HG02938 (cell line): ENCODE measurements at regions not wholly inside any gene's neighbourhood (a gene's known extent, or its start where the extent isn't known, plus 50 kb on each side); places are given as distances from the start of the nearest gene placed in this dataset.
"Not testable (repeated sequence)": the region's sequence is repeated elsewhere in the genome, so short reads cannot be mapped to it uniquely, and the experiment has no call there.

Experiments
- ATAC-seq: cut with Tn5 transposase; IDR thresholded peaks from one replicate; pipeline ENCODE4 v1.9.1; 2021; ENCODE audit warnings: mild to moderate bottlenecking, moderate library complexity; ENCODE audit not compliant: unreplicated experiment

DNA sequence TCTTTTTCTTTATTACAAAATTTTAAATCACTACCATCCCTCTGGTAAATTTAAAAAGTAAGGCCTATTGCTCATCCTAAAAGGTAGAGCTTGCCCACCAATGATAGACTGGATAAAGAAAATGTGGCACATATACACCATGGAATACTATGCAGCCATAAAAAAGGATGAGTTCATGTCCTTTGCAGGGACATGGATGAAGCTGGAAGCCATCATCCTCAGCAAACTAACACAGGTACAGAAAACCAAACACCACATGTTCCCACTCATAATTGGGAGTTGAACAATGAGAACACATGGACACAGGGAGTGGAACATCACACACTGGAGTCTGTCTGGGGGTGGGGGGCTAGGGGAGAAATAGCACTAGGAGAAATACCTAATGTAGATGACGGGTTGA, 155.2 kb upstream of the NOCT start:
- ATAC-seq, result not testable (repeated sequence)

DNA sequence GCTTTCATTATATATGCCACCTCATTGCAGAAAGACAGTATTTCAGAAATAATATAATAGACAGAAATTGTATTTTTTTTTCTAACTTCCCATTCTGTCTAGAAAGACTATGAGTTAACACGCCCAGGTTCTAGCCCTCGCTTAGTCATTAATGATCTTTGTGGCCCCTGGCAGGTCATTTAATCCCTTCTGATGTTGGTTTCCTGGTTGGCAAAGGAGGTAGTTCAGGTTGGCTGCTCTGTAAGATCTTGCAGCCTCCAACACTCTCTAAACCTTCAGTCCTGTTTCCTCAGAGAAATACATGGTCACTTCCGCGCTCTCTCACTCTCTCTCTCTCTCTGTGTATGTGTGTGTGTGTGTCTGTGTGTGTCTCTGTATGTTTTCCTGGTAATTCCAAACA, 156.3 kb upstream of the NOCT start:
- no peak for ATAC-seq

DNA sequence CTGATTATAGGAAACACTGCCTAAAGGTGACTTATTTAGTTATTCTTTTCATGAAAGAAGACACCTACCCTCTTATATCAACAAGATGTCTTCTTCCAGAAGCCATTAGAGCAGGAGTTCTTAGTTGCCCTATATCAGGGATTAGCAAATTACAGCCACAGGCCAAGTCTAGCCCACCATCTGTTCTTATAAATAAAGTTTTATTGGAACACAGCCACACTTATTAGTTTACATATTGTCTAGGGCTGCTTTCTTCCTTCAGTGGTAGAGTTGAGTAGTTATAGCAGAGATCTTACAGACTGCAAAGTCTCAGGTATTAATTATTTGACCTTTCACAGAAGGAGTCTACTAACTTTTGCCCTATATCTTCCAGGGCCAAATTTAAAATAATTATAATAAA, 157.2 kb upstream of the NOCT start:
- no peak for ATAC-seq

DNA sequence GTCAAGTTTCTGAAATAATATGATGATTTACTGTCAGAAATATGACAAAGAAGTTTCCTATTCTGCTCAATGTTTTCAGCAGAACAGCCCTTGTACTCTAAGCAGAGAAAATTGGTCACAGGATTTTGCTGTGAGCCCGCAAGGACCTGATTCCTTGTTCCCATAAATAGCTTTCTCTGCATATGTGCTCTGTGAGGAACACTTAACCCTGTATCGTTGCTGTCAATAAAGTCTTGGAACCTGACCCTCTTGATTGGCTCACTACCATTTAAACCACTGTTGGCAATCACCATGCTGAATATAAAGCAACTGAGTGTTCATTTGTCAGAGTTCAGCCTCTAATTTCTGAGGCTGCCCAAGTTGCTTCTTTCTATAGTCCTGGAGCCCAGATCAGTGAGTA, 158.2 kb upstream of the NOCT start:
- no peak for ATAC-seq

DNA sequence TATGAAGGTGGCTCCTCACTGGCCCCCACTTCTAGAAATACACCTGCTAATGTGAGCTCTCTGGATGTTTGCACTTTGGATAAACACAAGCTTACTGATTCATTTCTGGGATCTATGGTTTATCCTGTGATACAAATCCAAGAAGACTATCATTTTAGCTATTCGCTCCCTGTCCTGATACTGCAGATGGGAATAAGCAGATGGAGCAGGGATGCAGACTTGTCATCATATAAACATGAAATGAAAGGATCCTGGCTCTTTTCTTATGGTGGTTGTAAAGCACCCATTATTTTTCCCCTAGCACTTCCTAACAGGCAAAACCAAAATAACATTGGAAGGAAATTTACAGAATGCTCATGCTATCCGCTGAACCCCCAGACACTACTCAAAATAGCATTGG, 162.9 kb upstream of the NOCT start:
- ATAC-seq, result no peak

DNA sequence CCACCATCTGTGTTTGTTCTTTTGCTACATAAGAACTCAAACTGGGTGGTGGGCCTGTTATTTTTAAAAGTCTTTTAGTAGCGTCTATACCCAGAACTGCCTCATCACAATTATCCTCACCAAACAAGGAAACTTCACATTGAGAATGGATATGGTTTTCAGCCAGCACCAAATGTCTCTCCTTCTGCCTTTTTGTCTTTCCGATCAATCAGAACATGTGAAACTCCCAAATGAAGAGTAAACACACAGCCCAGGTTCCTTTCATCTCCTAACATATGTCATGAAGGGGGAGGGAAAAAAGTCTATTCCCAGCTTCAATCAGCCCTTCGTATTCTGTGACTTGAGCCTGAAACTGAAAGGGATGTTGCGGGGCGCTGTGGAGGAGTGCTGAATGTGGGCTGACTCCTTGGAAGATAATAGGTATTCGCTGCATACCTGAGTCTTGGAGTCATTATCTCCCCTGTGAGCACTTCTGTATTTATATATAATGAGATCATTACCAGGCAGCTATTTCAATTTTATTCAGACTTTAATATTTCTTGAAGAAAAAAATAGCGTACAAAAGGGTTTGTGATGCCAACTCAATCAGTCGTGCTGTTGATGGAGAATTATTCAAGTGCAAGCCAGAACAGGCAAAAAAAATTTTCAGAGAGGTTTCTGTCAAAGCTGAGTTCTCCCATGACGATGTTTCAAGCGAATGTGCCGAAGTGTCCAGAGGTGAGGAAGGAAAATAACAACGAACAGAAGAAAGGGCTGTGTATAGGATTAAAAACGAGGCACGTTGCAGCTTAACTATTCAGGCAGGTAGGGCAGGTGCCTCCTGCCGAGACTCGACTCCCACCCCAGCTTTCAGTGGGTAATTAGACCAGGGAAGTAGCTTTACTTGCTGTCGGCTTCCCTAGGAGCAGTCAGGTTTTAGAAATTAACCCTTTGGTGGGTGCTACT, 163.9 kb upstream of the NOCT start:
- no peak for ATAC-seq

DNA sequence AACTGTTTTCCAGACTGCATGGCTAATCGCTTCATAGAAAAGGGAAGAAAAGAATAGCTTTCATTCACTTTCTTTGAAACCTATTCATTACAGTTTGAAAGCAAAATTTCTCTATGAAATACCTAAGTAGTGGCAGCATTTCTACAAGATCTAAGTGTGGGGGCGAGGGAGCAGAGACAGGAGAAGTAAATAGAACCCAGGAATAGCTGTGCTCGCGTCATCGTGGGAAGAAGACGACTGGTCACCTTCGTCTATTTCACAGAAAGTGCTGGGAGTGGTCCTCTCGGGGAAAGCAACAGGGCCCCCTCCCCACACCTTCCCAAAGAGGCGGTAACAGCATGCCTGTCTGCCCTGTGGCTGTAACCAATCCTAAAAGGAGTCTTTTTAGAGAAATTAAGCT, 169.9 kb upstream of the NOCT start:
- no peak for ATAC-seq

DNA sequence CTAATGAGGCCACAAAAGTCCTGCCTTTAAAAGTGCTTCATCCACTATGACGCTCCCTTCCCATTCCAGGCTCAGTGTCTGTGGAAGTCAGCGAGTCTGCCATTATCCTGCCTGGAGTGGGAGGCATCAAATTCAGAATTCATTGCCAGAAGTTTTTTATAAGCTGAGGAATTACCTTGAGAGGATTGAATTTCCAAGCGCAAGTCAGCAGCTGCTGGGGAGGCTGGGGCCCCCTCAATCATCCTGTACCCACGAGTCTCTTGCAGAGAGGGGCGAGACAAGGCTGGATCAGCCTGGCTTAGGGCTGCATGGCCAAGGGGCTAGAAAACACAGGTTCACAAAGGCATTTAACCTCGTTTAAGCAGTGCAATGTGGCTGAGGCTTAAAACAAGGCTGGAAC, 170.5 kb upstream of the NOCT start:
- ATAC-seq, result no peak

DNA sequence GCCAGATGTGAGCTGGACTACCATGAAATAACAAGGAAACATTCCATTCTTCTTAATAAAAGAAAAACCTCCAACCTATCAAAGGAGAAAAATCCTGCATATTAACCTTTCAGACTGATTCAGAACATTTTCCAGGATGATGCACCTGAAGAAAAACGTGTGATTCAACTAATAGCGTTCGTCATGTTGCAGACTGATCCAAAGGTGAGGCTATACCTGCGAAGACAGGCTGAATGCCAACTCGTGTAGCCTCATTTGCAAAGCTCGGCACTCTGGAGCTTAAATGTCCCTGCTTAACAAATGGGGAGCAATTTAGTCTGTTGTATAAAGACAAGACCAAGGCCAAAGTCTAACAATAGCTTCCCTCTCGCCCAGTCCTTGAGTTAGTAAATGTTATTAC, 172.0 kb upstream of the NOCT start:
- no peak for ATAC-seq

DNA sequence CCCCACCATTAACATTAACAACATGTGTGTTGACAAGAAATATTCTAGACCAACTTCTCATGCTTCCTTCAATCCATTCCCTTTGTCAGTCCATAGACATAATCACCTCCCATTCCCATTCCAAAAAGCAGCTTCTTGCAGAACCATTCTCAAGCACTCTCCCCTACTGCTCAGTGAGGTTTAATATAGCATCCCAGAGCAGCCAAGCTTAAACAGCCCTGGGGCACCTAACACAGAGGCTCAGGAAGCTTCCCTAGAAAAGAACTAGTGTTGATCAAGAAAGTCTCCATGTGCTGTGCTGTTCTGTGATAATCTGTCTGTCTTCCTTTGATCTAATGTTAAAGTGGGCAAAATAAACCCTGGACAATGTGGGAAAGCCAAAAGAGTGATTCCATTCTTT, 174.2 kb upstream of the NOCT start:
- ATAC-seq, result no peak

DNA sequence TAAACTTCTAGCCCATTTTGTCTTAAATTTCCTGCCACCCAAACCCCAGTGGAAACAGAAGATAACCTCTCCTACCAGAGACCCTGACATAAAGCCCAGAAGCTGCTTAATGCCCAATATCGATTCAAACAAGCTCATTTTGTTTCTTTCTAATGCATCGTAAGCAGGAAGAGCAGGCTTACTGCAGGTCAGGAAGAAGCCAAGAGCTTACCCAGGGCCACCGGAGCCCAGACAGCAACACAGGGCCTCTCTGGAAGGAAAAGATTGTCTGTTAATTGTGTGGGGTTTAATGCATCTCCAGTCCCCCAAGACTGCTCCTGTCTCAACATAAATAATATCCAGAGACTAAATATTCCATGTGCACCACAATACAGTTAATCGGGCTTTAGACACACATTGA, 177.3 kb upstream of the NOCT start:
- no peak for ATAC-seq

DNA sequence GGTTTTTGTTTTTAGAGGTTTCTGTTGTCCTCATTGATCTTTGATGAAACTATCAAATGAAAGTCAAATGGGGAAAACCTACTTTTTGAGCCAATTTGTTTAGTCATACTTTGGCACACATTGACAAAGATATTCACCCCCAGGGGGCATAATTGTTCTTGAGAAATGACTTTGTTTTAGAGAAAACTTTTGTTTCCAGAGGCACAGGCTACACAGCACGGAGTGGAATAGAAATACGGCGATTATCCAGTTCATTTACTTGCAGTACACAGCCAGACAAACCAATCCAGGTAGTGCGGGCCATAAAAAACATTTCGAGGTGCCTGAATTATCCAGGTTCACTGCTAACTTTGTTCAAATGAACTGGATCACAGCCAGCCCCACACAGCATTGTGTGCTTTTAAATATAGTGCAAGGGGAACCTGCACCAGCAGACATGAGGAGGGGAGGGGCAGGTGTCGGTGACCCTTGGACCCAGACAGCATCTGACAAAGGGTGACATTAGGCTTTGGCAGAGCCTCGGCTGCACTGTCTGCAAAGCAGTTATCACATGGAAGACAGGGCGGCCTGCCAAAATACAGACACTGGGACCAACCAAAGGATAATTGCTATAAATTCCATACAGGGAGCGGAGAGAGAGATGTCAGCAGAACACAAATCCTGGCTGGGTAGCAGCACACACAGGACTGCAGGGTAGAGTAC, 179.6 kb upstream of the NOCT start:
- ATAC-seq, result peak; percentile 46

DNA sequence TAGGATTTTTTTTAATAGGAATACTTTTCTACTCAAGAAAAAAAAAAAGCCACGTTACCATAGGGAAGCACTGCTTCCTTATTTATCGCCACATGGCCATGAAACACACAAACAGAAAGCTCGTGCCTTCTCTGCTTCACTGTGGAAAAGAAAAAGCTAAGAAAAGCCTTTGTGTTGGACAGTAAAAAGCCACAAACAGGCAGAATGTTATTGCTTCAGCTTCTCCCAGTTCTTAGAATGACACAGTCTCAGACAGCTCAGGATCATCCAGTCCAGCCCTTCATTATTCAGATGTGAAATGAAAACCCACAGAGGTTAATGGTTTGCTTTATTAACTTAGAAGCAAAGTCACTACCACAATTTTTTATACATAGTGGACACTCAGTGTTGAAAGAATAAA, 181.6 kb upstream of the NOCT start:
- ATAC-seq, result peak; percentile 56

DNA sequence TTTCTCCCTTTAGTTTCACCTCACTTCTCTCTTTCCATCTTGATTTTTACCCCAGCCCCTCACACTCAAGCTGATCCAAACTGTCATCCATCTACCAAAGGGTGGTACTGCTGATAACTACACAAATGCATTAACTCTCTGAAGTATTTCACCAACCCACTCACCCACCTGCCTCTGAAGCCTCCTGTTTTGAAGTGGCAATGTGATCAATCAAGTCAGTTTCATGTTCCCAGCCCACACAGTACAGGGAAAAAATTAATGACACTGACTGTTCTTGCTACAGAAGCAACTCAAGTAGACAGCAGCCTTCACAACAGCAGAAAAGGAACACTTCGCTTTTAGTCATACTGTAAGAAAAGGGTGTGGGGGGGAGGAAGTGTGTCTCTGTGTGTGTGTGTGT, 183.0 kb upstream of the NOCT start:
- ATAC-seq, result peak; percentile 33

DNA sequence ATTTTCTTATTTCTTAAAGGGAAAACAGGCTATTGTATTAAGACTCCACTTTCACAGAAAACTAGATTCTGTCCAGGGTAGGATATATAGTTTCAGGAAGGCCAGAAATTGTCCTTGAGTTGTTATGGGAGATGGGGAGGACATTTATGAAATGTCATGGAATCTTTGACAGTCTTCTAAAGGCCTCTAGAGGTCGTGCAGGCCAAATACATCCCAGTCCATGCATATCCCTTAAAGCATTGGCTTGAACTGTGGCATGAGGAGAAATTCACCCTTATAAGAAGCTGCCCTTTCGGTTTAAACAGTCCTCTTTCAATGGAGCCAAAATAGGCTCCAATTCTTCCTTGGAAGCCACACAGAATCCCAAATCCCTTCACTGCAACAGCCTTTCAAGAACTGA, 183.6 kb upstream of the NOCT start:
- ATAC-seq, result no peak

DNA sequence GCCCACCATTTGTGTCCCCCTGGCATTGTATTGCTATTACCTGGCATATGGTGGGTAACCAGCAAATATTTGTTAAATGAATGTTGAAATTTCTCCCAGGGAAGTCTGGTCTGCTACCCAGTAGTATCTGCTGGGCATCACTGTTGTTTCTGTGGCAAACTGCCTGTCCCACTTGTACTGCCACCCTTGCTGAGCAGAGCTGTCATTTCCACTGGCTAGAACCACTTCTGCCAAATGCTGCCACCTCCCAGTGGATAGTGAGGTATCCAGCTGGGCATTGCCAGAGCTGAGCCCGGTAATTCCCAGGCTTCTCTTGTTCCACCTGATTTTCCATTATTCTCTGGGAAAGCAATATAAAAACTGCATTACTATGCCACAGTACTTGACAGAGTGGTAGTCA, 186.7 kb upstream of the NOCT start:
- no peak for ATAC-seq

DNA sequence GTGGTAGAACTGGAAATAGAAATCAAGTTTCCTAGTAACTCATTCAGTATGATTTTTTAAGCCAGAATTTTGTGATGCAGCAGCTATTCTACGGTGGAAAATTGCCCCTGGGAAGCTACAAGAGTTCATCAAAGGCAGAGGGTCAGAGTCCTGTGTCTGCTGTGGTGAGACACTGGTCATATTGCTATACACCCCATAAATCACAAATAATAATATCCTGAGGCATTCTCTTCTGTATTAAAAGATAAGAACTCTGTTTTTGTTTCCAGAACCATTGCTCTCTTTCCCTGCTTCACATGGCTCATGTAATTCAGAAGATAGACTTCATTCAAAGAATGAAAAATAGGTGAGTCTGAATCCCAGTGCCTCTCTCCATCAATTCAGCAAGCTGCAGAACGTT, 188.8 kb upstream of the NOCT start:
- ATAC-seq, result no peak

DNA sequence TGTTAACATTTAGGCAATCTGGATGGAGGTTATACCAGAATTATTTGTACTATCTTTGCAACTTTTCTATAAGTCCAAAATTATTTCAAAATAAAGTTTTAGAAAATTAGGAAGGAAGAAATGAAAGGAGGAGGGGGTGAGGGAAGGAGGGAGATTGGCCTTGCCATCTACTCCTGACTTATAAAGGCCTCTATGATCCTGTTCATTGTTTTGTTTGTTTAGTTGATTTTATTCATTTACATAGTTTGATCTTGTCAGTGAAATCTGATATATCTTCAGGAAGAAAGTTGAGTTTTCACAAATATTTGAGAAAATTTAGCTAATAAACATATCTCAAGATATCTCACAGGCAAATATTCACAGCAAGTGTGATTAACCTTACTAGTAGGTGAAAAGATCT, 189.3 kb upstream of the NOCT start:
- ATAC-seq, result no peak

DNA sequence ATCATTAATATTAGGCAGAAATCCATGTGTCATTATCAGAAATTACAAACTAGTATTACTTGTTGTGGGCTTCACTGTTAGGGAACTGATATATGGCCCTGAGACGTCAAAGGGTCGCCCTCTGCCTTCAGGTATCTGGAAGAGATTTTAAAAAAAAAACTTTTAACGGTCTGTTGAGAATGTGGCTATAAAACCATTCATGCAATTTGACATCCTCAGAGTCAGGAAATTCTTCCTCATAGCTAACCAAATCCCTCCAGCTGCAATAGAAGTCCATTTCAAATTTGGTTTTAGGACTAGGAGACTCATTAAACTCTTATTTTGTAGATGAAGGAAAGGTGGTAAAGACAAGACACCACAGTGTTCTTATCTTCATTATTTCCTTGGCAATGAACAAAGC, 194.2 kb upstream of the NOCT start:
- no peak for ATAC-seq

DNA sequence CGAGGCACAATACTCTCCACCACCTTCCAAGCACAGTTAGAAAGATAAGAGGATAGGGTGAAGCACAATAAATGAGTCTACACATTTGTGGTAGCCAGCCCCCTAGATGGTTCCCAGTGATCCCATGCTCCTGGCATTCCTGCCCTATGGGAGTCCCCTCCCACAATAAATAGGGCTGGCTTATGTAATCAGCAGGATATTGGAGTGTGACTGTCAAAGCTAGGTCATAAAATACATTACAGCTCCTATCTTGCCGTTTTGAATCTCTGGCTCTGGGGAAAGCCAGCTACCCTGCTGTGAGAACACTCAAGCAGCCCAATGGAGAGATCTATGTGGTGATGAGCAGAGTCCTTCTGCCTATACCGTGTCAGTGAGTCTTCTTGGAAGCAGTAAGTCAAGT, 198.7 kb upstream of the NOCT start:
- no peak for ATAC-seq

DNA sequence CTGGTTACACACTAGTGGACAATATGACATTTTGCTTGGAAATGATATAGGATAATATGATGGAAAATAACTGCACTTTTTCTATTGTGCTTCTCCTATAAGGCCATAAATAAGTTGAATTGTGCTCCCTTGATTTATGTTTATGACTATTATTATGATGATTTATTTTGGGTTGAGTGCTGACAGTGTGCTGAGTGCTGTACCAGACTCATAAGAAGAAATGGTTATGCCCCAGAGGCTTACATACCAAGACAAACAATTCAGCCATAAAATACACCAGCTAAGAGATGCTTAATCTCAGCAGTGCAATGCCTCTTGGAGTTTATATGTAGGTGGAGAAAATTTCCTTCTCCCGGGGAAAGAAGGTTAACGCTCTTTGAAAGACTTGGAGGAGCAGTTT, 199.8 kb upstream of the NOCT start:
- no peak for ATAC-seq

DNA sequence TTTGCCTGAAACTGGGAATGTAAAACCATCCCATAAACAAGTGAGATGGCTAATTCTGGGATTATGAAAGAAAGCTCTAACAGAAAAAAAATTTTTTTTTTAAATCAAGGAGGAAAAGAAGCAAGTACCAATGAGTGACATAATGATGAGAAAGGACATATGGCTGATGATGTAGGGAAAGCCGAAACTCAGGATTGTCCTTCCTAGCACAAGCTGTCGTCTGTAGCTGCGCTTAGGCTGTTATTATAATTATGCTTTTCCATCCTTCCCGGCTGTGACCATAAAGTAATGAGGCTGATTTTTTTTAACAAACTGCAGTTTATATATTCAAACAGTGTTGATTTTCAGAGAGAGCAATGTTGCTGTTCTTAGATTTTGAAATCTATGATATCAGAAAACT, 209.8 kb upstream of the NOCT start:
- ATAC-seq, result no peak
